ENCODE measurements at regions not wholly inside any gene's neighbourhood (a gene's known extent, or its start where the extent isn't known, plus 50 kb on each side); places are given as distances from the start of the nearest gene placed in this dataset.

GRCh38 chr14:100010679-100011078, 54.5 kb upstream of the EVL start:
- H3K9me1 ChIP-seq (ENCODE audit: control insufficient read depth, extremely low read depth, insufficient read depth, low read length), result no peaks in the 10 kb centered on the region
- no peak overlapping the region for H3K9ac ChIP-seq (ENCODE audit: control insufficient read depth, extremely low read depth, insufficient read depth, low read length)
- H3K9me3 ChIP-seq (ENCODE audit: control insufficient read depth, low read depth, low read length), result no peaks in the 10 kb centered on the region
- H3K4me2 ChIP-seq (ENCODE audit: control insufficient read depth, extremely low read depth, insufficient read depth, low read depth, low read length), result no peak overlapping the region
- no peaks in the 10 kb centered on the region for H3K36me3 ChIP-seq (ENCODE audit: control insufficient read depth in 2 of 2, extremely low read depth in 1 of 2, insufficient read depth in 2 of 2, low read length in 2 of 2)
- TF ChIP-seq, protein P1, sequence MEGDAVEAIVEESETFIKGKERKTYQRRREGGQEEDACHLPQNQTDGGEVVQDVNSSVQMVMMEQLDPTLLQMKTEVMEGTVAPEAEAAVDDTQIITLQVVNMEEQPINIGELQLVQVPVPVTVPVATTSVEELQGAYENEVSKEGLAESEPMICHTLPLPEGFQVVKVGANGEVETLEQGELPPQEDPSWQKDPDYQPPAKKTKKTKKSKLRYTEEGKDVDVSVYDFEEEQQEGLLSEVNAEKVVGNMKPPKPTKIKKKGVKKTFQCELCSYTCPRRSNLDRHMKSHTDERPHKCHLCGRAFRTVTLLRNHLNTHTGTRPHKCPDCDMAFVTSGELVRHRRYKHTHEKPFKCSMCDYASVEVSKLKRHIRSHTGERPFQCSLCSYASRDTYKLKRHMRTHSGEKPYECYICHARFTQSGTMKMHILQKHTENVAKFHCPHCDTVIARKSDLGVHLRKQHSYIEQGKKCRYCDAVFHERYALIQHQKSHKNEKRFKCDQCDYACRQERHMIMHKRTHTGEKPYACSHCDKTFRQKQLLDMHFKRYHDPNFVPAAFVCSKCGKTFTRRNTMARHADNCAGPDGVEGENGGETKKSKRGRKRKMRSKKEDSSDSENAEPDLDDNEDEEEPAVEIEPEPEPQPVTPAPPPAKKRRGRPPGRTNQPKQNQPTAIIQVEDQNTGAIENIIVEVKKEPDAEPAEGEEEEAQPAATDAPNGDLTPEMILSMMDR (optimal IDR thresholded peaks at IDR 0.05 in 1 of 3, IDR thresholded peaks at IDR 0.05 in 1 of 3, conservative IDR thresholded peaks at IDR 0.05 in 1 of 3; ENCODE audit: extremely low read depth in 1 of 3, insufficient read depth in 2 of 3, low read length in 3 of 3), result no peak
- TF ChIP-seq EZH2 (IDR thresholded peaks at IDR 0.05; ENCODE audit: low read length), result no peak
- FAIRE-seq (no peak), DNase-seq (ENCODE audit: low read depth, low spot score) (no peak)
- no peaks in the 10 kb centered on the region for H3K27me3 ChIP-seq (ENCODE audit: control insufficient read depth, extremely low read depth, insufficient read depth, low read length)
- no peak overlapping the region for H2AFZ ChIP-seq (ENCODE audit: control insufficient read depth, low read length)
- H3K4me3 ChIP-seq (ENCODE audit: control insufficient read depth in 2 of 3, extremely low read depth in 1 of 3, insufficient read depth in 2 of 3, low read depth in 1 of 3, low read length in 3 of 3), result no peak overlapping the region
- H3K4me1 ChIP-seq (ENCODE audit: control insufficient read depth, extremely low read depth, insufficient read depth, low read length), result no peaks in the 10 kb centered on the region
- H3K27ac ChIP-seq (ENCODE audit: control insufficient read depth, insufficient read depth, low read length), result no peak overlapping the region
- no peaks in the 10 kb centered on the region for H4K20me1 ChIP-seq (ENCODE audit: control insufficient read depth, extremely low read depth, insufficient read depth, low read length)
- dilution Hi-C loops (cut with MboI; ENCODE audit: extremely low pct_ligation_motif_present, low sequenced_read_pairs), result no loop called here
- H3K79me2 ChIP-seq (ENCODE audit: control insufficient read depth, insufficient read depth, low read length), result no peaks in the 10 kb centered on the region

DNA sequence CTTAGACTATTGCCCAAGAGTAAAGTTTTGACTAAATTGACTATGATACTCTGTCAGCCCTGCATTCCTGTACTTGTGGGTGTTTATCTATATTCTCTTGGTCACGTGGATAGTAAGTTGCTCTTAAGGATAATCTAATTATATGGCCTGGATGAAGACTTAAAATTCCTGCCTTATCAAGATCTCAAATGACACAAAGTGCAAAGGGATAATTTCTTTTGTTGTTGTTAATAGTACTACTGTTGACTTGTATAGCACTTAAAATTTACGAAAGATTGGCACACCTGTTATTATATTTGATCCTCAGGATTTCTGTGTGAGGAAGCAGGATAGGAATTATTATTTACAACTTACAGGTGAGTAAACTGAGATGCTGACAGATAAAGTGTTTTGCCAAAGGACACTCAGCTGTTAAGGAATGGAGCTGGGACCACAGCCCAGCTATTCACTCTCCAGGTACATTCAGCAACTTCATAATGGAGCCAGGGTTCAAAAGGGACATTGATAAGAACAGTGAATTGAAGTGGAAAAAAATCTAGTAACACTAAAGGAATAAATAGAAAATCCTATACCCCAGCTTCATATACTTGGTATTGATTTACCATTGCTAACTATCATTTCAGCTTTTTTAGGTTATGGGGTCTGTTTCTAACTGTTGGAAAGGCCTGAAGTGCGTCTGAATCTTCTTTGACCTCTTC, 53.4 kb upstream of the EVL start:
- no peak overlapping the region for H3K9ac ChIP-seq (ENCODE audit: control insufficient read depth, extremely low read depth, insufficient read depth, low read length)
- no peaks in the 10 kb centered on the region for H3K9me3 ChIP-seq (ENCODE audit: control insufficient read depth, low read depth, low read length)
- H3K4me2 ChIP-seq (ENCODE audit: control insufficient read depth, extremely low read depth, insufficient read depth, low read depth, low read length), result no peak overlapping the region
- H3K9me1 ChIP-seq (ENCODE audit: control insufficient read depth, extremely low read depth, insufficient read depth, low read length), result no peaks in the 10 kb centered on the region
- no peaks in the 10 kb centered on the region for H4K20me1 ChIP-seq (ENCODE audit: control insufficient read depth, extremely low read depth, insufficient read depth, low read length)
- no peak overlapping the region for H3K27ac ChIP-seq (ENCODE audit: control insufficient read depth, insufficient read depth, low read length)
- DNase-seq (ENCODE audit: low read depth, low spot score) (no peak), FAIRE-seq (no peak)
- no peak overlapping the region for H3K4me3 ChIP-seq (ENCODE audit: control insufficient read depth in 2 of 3, extremely low read depth in 1 of 3, insufficient read depth in 2 of 3, low read depth in 1 of 3, low read length in 3 of 3)
- H3K79me2 ChIP-seq (ENCODE audit: control insufficient read depth, insufficient read depth, low read length), result no peaks in the 10 kb centered on the region
- H2AFZ ChIP-seq (ENCODE audit: control insufficient read depth, low read length), result no peak overlapping the region
- dilution Hi-C loops (cut with MboI; ENCODE audit: extremely low pct_ligation_motif_present, low sequenced_read_pairs), result no loop called here
- H3K27me3 ChIP-seq (ENCODE audit: control insufficient read depth, extremely low read depth, insufficient read depth, low read length), result no peaks in the 10 kb centered on the region
- no peaks in the 10 kb centered on the region for H3K4me1 ChIP-seq (ENCODE audit: control insufficient read depth, extremely low read depth, insufficient read depth, low read length)
- H3K36me3 ChIP-seq (ENCODE audit: control insufficient read depth in 2 of 2, extremely low read depth in 1 of 2, insufficient read depth in 2 of 2, low read length in 2 of 2), result no peaks in the 10 kb centered on the region
- TF ChIP-seq, protein P1 (optimal IDR thresholded peaks at IDR 0.05 in 1 of 3, IDR thresholded peaks at IDR 0.05 in 1 of 3, conservative IDR thresholded peaks at IDR 0.05 in 1 of 3; ENCODE audit: extremely low read depth in 1 of 3, insufficient read depth in 2 of 3, low read length in 3 of 3), result no peak
- TF ChIP-seq EZH2 (IDR thresholded peaks at IDR 0.05; ENCODE audit: low read length), result no peak
